Ishikawa (cell line): ENCODE measurements at regions not wholly inside any gene's neighbourhood (a gene's known extent, or its start where the extent isn't known, plus 50 kb on each side); places are given as distances from the start of the nearest gene placed in this dataset.

ENCODE experiments used
- CEBPB ChIP-seq: IDR thresholded peaks from 2 replicates; pipeline ENCODE4 v1.6.1; 2012
- EP300 ChIP-seq: IDR thresholded peaks from 2 replicates; pipeline ENCODE4 v1.6.1; 2012; ENCODE audit warnings: borderline replicate concordance
- NFIC ChIP-seq: IDR thresholded peaks from 2 replicates; pipeline ENCODE4 v1.6.1; 2012
- USF1 ChIP-seq: IDR thresholded peaks from 2 replicates; pipeline ENCODE4 v1.6.1; 2012
- YY1 ChIP-seq: IDR thresholded peaks from 2 replicates; pipeline ENCODE4 v1.6.1; 2012; ENCODE audit warnings: low read depth
- ZBTB7A ChIP-seq: IDR thresholded peaks from 2 replicates; pipeline ENCODE4 v1.6.1; 2012; ENCODE audit warnings: low read depth

GRCh38 chr1:165134431-165134830 is 222.1 kb downstream of the LMX1A start:
- no peak for TF ChIP-seq USF1
- TF ChIP-seq EP300, result no peak
- TF ChIP-seq CEBPB, result no peak
- TF ChIP-seq NFIC, result no peak
- no peak for TF ChIP-seq ZBTB7A
- no peak for TF ChIP-seq YY1
